Fibroblast of lung (primary cell): ENCODE measurements at regions not wholly inside any gene's neighbourhood (a gene's known extent, or its start where the extent isn't known, plus 50 kb on each side); places are given as distances from the start of the nearest gene placed in this dataset.
"Not testable (repeated sequence)": the region's sequence is repeated elsewhere in the genome, so short reads cannot be mapped to it uniquely, and the experiment has no call there.

ENCODE experiments used
- CTCF ChIP-seq, 2 donors: IDR thresholded peaks in 1 of 2; conservative IDR thresholded peaks in 1 of 2; 1 replicate in 1 of 2; 2 replicates in 1 of 2; pipeline ENCODE4 v1.5.1; 2011 to 2012; ENCODE audit warnings: low read length in 2 of 2, control low read depth in 1 of 2, inconsistent platforms in 1 of 2, low read depth in 1 of 2, mild to moderate bottlenecking in 1 of 2
- EZH2 ChIP-seq: IDR thresholded peaks from 2 replicates; pipeline ENCODE4 v1.5.1; 2012; ENCODE audit warnings: low read length, control low read depth, mild to moderate bottlenecking; ENCODE audit errors: missing control alignments

GRCh38 chr12:131283862-131284825 lies 330.4 kb downstream of the ADGRD1 start:
- TF ChIP-seq CTCF (conservative IDR thresholded peaks at IDR 0.05 in 1 of 2, IDR thresholded peaks at IDR 0.05 in 1 of 2; ENCODE audit: low read depth in 1 of 2, low read length in 2 of 2); EZH2: not testable (repeated sequence)
